NCI-H1436 treated with DMSO at 0.1 percent for 48 hours (cell line): ENCODE measurements at regions not wholly inside any gene's neighbourhood (a gene's known extent, or its start where the extent isn't known, plus 50 kb on each side); places are given as distances from the start of the nearest gene placed in this dataset.

ENCODE experiments used
- DNase-seq: peaks from one replicate; lab custom pipeline; 2025; lab: John Stamatoyannopoulos, UW

DNA sequence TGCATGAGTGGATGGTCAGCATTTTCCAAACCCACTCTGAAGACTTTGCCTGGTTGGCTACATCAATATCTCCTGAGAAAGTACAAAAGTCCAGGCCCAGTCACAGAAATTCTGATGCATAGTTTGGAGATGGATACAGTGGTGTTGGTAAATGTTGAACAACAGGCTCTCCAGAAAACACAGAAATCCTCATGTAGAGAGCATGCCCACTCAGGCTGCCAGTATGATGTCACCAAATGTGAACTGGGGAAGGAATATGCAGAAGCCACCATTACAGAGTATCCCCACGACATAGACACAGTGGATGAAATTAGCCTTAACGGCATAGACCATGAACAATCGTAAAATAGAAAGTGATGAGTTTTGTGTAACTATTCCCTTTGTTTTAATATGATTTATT is 97.1 kb upstream of the NXT1 start:
- DNase-seq = no peak

DNA sequence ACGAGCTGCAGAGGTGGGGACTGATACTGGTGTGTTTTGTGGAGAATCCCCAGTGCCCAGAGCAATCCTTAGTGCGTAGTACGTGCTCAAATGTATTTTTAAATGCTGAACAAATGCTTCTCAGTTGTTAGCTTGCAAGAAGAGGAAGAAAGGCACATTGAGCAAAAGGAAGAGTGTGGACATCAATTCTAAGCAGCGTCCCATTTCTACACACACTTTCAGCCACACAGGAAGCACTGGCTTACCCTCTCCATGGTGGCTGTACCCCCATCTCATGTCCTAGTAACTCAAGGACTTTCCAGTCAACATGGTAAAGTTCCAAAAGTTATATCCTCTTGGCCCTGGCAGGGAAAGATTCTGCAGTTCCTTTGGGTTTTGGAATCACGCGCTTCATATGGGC is 98.8 kb upstream of the NXT1 start:
- no peak for DNase-seq

DNA sequence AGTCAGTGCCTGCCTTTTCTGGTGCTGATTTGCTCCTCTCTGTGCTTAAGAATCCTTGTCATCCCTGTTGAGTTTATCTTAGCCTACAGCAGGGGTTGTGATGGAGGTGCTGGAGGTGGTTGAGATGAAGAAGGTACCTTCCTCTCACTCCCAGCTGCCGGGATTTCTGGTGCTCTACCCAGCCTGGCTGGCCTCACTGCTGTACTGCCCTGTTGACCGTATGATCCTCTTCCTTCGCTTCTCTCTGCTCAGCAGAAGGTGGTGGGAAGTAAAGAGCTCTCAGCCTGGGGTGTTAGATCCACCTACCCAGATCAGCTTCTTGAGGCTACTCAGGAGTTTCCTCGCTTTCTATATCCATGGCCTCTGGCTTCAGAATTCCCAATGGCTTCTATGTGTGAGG is 101.0 kb upstream of the NXT1 start:
- no peak for DNase-seq

DNA sequence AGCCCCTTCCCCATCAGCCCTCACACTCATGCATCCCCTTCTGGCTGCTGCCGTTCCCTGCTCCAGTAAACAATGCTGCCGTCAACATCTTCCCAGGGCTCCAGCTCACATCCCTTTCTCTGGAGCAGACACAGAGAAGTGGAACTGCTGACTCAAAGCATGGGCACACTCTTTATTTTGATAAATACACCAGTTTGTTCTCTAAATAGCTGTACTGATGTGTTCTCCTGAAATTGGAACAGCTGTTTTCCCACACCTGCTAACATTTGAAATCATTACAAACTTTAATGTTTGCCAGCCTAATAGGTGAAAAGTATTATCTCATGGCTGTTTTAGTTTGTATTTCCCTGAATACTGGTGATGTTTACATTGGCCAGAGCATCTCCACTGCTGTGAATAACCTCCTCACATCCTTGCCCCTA is 102.1 kb upstream of the NXT1 start:
- DNase-seq = no peak

DNA sequence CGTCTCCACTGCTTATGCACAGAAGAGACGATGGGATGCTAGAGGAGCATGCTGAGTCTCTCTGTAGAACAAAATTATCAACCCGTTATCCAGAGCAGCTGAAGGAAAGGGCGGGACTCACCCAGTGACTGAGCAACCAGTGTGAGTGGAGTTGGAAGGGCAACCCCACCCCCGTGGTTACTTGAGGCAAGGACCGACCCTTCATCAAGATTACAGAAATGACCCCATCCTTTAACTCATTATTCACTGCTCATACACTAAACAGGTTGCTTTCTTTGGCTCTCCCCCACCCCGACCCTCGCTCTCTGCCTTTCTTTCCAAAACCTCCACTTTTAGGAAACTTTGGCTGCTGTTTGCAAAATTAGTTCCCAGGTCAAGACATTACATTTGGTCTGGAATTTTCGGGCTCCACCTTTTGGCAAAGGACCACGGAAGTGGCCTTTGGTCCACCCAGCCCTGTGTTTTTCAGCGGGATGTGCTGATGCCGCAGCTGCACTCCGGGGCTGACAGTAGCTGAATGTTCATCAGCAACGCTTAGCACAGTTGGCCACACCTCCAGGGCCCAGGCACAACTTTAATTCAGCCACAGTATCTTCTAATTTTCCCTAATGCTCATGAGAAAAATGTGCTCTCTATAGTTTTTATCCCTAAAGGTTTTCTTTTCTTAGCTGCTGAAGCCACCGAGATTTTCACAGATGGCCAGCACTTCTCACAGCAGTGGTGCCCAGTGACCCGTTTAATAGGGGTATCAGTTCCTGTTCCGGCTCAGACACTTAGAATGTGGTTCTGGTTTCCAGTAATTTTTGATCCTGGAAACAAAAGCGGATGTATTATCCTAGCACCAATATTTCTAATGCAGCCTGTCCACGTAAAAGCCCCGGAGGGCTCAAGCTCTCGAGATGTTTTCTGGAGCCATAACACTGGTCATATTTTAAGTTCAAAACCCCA is 103.6 kb upstream of the NXT1 start:
- no peak for DNase-seq

DNA sequence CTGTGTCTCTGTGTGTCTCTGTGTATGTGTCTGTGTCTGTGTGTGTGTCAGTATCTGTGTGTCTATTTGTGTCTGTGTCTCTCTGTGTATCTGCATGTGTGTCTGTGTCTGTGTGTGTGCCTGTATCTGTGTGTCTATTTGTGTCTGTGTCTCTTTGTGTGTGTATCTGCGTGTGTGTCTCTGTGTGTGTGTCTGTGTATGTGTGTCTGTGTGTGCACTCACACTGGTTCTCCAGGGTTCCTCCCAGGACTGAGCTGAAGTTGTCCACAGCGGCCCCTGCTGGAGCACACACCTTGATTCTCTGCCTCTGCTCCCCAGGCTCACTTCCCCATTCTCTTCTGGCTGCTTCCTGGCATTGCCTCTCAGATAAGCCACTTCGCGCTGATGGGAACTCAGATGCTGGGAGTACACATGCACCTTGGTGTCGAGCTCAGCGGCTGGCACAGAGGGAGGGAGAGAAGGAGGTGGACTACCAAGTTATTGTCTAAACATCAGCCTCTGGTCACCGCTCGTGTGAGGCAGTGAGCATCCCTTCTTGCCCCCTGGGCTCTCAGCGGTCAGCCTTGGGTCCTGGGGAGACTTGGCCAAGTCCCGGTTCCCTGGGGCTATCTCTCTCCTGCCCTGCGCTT is 104.9 kb upstream of the NXT1 start:
- DNase-seq = no peak

DNA sequence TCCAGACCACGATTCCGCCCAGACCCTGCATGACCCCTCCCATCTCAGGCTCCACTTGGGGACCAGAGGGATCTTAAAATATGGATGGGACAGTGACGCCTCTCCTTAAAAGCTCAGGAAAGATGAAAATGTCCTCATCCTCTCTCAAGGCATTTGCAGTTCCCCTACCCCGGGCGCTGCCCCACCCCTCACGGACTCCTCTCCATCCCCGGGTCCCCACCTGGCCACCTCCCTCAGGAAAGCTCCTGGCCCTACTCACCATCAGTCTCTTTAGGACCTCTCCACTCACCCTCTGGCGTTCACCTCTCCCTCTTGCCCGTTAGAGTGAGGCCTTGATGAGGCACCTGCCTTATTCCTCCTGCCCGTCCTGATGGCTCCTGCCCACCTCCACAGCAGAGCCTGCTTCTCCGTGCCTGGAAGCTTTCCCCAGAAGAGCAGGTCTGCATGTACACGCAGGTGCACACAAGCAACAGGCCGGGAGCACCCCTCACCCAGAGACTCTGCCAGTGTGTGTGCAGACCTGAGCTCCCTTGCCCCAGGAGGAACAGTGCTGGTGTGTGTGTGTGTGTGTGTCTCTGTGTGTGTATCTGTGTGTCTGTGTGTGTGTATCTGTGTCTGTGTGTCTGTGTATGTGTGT is 105.6 kb upstream of the NXT1 start:
- DNase-seq = no peak

DNA sequence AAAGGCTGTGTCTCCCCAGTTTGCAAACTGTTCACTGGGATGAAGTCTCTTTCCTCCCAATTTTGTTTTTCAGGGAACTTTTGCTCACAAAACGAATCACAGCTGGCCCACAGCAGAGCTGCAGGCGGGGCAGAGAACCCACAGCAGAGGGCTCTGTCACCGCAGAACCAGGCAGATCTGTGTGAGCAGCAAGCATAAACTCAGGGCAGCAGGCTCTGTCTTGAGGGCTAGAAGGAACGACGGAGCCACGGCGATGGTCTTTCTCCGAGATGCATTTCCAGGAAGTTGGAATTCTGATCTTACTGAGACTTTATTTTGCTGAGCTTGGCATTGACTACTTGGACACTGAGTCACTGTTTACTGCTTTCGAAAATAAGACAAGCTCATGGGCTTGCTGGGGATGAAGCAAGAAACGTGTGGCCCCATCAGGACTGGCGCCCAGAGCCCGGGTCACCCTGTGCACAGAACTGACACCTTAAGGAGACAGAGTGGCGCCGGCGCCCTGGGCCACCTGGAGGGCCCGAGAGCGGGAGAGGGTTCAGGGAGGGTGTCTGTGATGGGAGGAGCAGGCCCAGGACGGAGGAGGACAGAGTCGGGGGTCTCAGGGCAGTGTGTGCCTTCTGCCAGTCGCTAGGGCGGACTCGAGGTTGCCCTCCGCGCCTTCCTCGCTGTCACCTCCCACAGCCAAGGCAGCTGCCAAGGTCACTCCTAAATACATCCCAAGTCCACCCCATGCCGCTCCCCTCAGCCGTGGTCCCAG is 106.3 kb upstream of the NXT1 start:
- DNase-seq = no peak

DNA sequence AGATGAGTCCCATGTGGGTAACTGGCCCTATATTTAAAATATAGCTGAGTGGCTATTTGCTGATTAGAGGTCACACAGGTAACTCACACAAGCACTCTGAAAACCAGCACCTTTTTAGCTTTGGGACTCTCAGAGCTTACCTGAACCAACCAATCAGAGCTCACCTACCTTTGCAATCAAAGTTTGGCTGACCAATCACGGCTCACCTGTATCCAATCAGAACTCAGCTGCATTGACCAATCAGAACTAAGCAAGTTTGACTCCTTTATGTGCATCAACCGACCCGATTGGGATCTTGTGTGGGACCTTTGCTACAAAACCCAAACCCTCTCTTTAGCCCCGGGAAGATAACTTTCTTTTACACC is 106.8 kb upstream of the NXT1 start:
- no peak for DNase-seq

DNA sequence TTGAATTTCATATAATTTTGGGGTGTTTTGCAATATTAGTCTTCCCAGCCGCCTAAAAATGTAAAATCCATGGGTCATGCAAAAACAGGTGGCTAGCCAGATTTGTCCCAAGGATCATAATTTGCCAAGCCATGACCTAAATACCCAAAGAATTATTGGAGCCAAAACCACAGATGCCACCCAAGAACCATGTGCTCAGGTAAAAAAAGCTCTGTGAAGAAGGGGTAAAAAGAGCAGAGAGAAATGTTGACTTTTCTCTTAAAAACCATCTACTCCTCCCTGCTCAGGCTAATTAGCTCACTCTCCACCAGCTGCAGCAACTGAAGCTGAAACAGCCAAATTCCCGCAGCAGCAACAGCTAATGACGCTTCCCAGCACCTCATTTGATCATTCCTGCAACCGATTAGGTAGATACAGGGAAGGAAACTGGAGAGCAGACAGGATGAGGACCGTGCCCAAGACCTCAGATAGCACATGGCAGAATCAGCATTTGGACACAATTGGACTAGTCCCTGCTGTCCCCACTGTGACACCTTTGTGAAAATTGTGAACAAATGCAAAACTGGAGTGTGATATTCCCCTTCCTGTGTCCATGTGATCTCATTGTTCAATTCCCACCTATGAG is 107.9 kb upstream of the NXT1 start:
- no peak for DNase-seq

DNA sequence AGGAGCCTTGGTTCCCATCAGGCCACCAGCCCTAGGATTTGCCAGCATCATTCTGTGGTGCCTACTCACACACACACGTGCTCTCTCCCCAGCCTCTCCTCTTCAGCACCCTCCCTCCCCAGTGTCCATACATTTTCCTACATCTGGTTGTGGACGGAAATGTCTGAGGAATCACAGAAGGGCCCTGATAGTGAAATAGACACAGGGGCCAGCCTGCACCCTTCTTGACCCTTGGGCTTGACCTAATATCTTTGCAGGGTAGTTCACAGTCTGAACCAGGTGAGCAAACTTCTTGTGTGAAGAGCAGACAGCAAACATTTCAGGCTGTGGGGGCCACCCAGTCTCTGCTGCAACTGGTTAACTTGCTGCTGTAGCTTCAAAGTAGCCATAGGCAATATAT is 108.5 kb upstream of the NXT1 start:
- DNase-seq = no peak

DNA sequence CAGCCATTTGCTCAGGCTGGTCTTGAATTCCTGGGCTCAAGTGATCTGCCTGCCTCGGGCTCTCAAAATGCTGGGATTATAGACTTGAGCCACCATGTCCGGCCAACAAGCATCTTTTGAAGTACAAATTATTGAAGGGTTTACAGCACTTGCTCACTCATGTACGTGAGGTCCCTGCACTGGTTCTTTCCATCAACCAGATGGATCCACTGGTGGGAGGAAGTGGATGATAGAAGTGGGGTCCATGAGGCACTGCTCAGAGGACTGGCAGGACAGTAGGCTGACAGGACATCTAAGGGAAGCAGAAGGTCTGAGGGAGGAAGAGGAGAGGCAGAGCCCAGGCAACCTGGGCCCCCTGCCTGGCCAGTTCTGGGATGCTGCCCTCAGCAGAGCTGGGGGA is 109.2 kb upstream of the NXT1 start:
- DNase-seq = no peak

DNA sequence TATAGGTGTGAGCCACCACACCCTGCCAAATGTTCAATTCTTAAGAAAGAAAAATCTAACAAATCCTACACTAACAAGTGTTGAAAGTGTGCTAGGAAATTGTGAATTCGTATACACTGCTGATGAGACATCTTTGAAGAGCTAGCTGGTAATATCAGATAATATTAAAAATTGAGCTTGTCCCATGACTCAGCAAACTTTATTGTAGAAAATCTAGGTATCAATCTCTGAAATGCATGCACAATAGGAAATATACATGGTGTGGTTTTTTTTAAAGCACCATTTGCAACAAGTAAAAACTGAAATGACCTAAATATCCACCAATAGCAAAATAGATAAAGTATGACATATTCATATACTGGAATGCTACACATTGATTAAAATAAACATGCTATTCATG is 110.1 kb upstream of the NXT1 start:
- no peak for DNase-seq

DNA sequence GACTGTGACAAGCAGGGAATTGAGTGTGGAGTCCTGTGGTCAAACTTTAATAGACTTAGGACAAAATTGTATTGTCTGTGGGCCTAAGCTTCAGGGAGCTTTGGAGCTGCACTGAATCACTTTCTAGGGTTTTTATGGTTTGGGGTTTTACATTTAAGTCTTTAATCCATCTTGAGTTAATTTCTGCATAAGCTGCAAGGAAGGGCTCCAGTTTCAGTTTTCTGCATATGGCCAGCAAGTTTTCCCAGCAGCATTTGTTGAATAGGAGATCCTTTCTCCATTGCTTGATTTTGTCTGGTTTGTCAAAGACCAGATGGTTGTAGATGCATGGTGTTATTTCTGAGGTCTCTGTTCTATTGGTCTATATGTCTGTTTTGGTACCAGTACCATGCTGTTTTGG is 113.4 kb upstream of the NXT1 start:
- no peak for DNase-seq

DNA sequence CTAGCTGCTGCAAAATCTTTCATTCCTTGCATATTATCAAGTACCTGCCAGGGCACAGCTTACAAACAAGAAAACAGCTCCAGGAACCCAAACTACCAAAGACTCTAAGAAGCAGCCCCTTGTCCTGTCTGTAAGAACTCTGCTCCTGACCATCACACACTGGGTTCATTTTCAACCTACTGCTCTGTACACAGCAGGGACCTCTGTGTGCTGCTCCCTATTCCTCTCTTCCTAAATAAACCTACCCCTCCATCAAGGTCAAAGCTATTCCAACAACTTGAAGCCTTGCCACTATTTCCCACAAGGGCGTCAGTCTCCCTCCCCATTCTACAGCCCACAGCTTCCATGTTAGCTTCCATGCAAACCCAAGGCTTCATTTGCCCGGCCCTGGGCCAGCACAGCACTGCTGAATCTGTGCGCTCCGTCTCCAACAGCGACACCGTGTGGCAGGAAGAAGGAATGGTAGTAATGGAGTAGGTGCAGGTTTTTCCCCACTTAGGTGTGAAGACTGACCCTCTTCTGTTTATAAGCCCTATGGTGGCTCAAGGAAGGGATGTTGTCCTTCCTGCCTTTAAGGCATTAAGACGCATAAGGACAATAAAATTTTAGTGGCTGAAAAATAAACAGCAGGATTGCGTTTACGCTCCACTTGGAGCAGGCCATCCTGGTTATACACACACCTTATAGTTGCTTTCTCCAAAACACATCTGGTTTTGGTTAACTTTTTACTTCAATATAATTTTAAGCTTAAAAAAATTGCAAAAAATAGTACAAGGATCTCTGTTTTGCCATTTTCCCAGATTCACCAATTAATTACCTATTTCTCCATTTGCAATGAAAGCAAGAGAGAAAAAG is 115.2 kb upstream of the NXT1 start:
- no peak for DNase-seq

DNA sequence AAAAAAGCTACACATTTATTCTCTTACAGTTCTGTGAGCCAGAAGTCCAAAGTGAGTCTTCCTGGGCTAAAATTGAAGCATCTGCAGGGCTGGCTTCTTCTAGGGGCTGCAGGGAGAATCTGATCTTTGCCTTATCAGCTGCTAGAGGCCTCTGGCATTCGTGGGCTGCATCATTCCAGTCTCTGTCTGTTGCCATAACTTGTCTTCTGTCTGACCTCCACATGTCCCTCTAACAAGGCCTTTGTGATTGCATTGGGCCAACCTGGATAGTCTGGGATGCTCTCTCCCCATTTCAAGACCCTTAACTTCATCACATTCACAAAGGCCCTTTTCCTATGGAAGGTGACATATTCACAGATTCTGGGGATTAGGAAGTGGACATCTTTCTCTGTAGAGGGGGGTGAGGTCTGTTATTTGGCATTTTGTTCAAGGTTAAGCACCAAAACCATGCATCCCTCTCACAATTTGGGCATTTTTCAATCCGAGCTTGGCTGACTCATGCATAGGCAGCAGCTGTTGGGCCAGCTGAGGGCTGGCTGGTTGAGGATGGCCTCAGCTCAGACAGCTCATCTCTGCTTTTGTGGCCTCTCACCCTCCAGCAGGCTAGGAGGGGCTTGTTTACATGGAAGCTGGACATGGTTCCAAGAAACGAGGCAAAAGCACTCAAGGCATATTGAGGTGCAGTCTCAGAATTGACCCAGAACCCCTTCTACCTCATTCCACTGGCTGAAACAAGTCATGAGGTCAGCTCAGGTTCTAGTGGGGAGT is 116.1 kb upstream of the NXT1 start:
- DNase-seq = no peak

DNA sequence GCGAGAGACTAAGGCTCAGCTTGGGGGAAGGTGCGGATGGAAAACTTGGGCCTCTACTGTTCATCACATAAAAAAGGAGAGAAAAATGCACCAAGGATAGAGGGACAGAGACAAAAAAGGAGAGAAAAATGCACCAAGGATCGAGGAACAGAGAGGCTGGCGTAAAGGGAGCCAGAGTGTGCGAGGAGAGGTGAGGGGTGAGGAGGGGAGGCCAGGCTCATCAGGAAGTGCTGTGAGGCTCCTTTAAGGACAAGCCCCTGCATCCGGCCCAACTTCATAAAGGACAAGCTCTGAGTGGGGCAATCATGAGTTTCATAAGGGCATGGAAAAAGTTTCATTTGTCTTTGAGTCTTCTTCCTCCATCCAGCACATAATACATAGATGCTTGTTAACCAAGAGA is 117.2 kb upstream of the NXT1 start:
- DNase-seq = no peak

DNA sequence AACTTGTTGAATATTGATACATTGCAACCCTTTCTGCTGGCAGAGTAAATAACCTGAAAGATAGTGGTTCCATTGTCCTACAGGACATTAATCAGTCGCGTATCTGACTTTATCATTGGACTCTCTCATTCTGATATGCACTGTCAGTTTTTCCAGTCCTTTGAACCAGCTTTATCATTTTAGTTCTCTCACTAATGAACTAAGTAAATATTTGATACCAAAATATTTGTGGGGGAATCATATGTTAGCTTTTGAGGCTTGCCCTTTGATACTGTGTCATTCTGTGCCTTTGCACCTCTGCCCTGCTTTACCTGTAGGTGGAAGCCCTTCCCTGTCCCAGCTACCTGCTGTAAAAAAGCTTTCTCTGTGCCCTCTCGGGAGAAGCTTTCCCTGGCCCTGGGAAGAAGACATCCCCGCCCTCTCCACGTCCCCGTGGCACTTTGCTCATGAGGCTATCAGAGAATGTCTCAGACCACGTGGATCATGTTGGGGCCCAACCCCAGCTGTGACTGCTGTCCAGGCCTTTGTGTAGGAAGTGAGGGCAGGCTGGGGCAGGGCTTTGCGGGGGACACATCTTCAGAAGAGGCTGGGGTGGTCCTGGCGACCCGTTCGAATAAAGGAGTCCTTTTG is 117.8 kb upstream of the NXT1 start:
- DNase-seq = no peak

DNA sequence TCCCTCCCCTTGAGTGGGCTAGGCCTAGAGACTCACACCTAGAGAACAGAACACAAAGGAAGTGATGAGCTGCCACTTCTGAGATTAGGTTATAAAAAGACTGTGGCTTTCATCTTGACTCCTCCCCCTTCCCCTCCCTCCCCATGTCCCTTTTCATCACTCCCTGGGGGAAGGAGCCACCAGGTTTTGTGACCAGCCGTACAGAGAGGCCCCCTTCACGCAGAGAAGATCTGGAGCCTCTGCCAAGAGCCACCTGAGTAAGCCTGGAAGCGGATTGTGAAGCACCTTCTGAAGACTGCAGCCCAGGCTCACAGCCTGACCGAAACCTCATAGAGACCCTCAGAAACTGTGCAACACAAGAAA is 118.4 kb upstream of the NXT1 start:
- no peak for DNase-seq
